ENCODE measurements at regions not wholly inside any gene's neighbourhood (a gene's known extent, or its start where the extent isn't known, plus 50 kb on each side); places are given as distances from the start of the nearest gene placed in this dataset.

DNA sequence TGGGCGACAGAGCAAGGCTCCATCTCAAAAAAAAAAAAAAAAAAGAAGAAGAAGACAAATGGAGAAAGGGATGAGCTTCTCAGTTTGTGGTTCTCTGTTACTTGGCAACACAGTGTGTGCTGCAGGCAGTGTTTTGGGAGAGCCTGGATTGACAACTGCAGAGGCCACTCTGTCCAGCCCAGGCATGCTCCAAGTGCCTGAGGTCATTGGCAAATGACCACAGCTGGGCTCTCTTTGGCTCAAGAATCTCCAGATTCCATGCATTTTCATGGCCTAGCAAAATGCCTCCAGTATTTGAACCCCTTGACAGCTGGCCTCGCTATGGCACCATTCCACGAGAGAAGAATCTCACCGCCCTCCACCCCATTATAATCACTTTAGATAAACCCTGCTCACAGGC lies 126.2 kb downstream of the ANKRD60 start:
- TF ChIP-seq, protein P1, sequence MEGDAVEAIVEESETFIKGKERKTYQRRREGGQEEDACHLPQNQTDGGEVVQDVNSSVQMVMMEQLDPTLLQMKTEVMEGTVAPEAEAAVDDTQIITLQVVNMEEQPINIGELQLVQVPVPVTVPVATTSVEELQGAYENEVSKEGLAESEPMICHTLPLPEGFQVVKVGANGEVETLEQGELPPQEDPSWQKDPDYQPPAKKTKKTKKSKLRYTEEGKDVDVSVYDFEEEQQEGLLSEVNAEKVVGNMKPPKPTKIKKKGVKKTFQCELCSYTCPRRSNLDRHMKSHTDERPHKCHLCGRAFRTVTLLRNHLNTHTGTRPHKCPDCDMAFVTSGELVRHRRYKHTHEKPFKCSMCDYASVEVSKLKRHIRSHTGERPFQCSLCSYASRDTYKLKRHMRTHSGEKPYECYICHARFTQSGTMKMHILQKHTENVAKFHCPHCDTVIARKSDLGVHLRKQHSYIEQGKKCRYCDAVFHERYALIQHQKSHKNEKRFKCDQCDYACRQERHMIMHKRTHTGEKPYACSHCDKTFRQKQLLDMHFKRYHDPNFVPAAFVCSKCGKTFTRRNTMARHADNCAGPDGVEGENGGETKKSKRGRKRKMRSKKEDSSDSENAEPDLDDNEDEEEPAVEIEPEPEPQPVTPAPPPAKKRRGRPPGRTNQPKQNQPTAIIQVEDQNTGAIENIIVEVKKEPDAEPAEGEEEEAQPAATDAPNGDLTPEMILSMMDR (IDR thresholded peaks at IDR 0.05), result no peak
- no peak for TF ChIP-seq POLR2A (IDR thresholded peaks at IDR 0.05)
- TF ChIP-seq POLR2AphosphoS5 (IDR thresholded peaks at IDR 0.05), result no peak

Data from breast epithelium (tissue), 3 donors.